GM21360 (cell line): ENCODE measurements at regions not wholly inside any gene's neighbourhood (a gene's known extent, or its start where the extent isn't known, plus 50 kb on each side); places are given as distances from the start of the nearest gene placed in this dataset.
"Not testable (repeated sequence)": the region's sequence is repeated elsewhere in the genome, so short reads cannot be mapped to it uniquely, and the experiment has no call there.

Source experiments
- ATAC-seq: cut with Tn5 transposase; IDR thresholded peaks from one replicate; pipeline ENCODE4 v1.9.1; 2021; ENCODE audit warnings: mild to moderate bottlenecking, moderate library complexity; ENCODE audit not compliant: unreplicated experiment

GRCh38 chr15:96466389-96466947 lies 136.0 kb downstream of the NR2F2 start:
- ATAC-seq, result no peak

- no peak for ATAC-seq
These were observed 137.5 kb downstream of the NR2F2 start for GRCh38 chr15:96468036-96468435.

GRCh38 chr15:96470681-96471310 lies 140.3 kb downstream of the NR2F2 start:
- ATAC-seq, result no peak

GRCh38 chr15:96472681-96473080 lies 142.2 kb downstream of the NR2F2 start:
- no peak for ATAC-seq

GRCh38 chr15:96473556-96473955 lies 143.1 kb downstream of the NR2F2 start:
- no peak for ATAC-seq

DNA sequence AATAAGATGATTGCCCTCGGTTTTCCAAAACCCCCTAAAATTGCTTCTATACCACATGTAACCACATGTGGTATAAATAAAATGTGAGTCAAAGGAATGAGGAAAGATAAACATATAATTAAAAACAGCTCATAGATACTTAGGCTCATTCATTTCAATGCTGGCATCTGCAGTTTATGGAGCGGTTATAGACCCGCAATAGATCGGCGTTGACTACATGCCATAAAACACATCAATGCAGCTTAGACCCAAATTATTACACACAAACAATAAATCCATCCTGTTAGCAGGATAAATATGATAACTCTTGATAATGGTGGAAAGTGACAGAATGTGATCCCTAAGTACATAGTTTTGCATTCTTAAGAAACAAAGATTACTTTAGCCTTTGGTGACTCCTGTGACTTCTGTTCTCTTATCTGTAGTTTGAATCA lies 143.7 kb downstream of the NR2F2 start:
- no peak for ATAC-seq

DNA sequence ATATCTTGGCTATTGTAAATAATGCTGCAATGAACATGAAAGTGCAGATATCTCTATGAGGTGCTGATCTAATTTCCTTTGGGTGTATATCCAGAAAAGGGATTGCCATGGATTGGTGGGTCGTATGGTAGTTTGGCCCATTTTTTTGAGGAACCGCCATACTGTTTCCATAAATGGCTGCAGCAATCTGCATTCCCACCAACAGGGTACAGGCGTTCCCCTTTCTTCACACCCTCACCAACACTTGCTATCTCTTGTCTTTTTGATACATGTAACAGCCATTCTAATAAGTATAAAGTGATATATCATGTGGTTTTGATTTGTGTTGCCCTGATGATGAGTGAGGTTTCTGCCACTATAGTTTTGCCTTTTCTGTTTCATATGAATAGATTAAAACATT lies 146.7 kb downstream of the NR2F2 start:
- ATAC-seq, result no peak

GRCh38 chr15:96484412-96484811 lies 153.9 kb downstream of the NR2F2 start:
- ATAC-seq, result not testable (repeated sequence)

GRCh38 chr15:96484830-96485229 lies 154.3 kb downstream of the NR2F2 start:
- no peak for ATAC-seq

GRCh38 chr15:96487245-96487644 lies 156.7 kb downstream of the NR2F2 start:
- no peak for ATAC-seq

DNA sequence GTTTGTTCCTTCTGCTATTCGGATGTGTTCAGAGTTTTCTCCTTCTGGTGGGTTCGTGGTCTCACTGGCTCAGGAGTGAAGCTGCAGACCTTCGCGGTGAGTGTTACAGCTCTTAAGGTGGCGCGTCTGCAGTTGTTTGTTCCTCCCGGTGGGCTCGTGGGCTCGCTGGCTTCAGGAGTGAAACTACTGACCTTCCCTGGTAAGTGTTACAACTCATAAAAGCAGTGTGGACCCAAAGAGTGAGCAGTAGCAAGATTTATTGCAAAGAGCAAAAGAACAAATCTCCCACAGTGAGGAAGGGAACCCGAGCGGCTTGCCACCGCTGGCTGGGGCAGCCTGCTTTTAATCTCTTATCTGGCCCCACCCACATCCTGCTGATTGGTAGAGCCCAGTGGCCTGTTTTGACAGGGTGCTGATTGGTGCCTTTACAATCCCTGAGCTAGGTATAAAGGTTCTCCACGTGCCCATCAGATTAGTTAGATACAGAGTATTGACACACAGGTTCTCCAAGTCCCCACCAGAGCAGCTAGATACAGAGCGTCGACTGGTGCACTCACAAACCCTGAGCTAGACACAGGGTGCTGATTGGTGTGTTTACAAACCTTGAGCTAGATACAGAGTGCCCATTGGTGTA lies 160.7 kb downstream of the NR2F2 start:
- ATAC-seq, result not testable (repeated sequence)

DNA sequence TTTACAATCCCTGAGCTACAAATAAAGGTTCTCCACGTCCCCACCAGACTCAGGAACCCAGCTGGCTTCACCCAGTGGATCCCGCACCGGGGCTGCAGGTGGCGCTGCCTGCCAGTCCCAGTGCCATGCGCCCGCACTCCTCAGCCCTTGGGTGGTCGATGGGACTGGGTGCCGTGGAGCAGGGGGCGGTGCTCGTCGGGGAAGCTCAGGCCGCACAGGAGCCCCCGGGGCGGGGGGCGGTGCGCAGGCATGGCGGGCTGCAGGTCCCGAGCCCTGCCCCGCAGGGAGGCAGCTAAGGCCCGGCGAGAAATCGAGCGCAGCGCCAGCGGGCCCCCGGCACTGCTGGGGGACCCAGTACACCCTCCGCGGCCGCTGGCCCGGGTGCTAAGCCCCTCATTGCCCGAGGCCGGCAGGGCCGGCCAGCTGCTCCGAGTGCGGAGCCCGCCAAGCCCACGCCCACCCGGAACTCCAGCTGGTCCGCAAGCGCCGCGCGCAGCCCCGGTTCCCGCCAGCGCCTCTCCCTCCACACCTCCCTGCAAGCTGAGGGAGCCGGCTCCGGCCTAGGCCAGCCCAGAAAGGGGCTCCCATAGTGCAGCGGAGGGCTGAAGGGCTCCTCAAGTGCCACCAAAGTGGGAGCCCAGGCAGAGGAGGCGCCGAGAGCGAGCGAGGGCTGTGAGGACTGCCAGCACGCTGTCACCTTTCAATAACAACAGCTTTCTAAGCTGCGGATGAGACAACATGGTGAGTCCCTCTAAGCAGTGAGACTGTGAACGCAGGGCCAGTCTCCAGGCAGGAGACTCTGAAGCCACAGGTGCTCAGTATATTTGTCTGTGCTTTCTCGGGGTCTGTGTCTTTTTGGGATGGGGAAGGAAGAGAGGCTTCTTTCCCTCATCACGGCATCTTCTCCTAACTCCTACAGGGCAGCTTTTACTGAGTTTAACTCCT lies 161.5 kb downstream of the NR2F2 start:
- ATAC-seq, result not testable (repeated sequence)

DNA sequence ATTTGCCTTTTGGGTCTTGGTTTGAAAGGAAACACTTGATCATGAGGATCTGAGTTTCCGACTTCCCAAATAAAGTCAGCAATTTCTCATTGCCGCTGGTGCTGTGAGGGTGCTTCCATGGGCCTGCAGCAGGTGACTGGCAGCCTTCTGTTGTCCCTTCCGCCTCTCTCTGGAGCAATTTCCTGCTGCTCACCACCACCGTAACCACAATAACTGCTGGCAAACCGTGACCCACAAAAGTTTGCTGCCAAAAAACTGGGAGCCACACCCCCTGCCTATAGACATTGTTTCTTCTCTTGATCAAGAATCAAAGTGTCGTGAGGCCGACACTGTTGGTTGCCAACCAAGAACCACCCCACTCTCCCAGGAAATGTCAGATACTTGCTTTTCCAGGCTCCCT lies 164.0 kb downstream of the NR2F2 start:
- ATAC-seq, result no peak

- ATAC-seq, result no peak
These were observed 164.9 kb downstream of the NR2F2 start for GRCh38 chr15:96495386-96495785.

GRCh38 chr15:96497951-96498350 lies 167.5 kb downstream of the NR2F2 start:
- no peak for ATAC-seq

GRCh38 chr15:96500508-96500907 lies 170.0 kb downstream of the NR2F2 start:
- ATAC-seq, result no peak

GRCh38 chr15:96501362-96501761 lies 170.9 kb downstream of the NR2F2 start:
- ATAC-seq, result no peak

DNA sequence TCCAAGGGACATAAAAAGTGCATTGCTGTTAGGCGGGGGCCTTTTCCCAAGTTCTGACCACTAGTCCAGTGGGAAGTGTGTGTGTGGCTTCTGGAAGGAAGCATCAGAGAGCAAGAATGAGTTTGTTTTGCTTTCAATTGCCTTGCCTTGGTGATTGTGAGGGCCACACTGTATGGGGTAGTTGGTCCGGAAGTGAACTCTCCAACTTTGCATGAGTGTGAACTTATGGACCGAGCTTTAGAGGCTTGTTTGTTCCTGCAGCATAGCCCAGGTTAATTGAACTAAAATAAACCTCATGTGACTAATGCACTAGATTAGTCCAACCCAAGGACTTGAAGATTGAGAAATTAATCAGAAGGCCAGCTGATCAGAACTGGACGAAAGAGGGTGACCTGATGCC lies 171.7 kb downstream of the NR2F2 start:
- no peak for ATAC-seq

DNA sequence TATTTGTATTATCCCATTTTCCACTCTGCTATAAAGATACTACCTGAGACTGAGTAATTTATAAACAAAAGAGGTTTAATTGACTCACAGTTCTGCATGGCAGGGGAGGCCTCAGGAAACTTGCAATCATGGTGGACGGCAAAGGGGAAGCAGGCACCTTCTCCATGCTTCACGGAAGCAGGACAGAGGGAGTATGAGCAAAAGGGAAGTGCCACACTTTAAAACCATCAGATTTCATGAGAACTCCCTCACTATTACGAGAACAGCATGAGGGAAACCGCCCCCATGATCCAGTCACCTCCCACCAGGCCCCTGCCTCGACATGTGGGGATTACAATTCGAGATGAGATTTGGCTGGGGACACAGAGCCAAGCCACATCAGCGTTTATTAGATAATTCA lies 172.8 kb downstream of the NR2F2 start:
- no peak for ATAC-seq

DNA sequence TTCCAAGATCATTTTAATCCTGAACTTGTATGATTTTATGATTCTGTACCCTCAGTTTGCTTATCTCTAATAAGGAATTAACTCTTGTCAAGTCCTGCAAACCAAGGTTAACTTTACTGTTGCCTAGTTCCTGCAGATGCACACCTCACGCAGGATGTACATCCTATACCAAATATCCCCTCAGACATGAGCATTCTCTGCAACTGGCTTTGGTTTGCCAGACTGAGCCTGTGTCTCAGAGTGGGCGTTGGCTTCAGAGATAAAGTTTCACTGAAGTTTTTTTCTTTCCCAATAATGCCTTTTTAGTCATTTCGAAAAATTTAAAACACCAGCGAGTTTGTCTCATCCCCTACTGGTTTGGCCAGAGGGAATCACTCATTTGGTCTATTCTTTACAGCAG lies 173.9 kb downstream of the NR2F2 start:
- ATAC-seq, result no peak

GRCh38 chr15:96505014-96505413 lies 174.5 kb downstream of the NR2F2 start:
- no peak for ATAC-seq
